Retinal pigment epithelial cell (primary cell): ENCODE measurements at regions not wholly inside any gene's neighbourhood (a gene's known extent, or its start where the extent isn't known, plus 50 kb on each side); places are given as distances from the start of the nearest gene placed in this dataset.

ENCODE experiments used
- DNase-seq: peaks from one replicate; pipeline ENCODE4 v3.0.0-alpha.2; 2010; ENCODE audit warnings: low read depth
- H3K4me3 ChIP-seq: 2 replicates; pipeline ENCODE4 v1.5.1; 2011; ENCODE audit warnings: mild to moderate bottlenecking, low read length, control low read depth, moderate library complexity
- TF ChIP-seq, protein P1 (sequence below): conservative IDR thresholded peaks from 2 replicates; pipeline ENCODE4 v1.5.1; 2011; ENCODE audit warnings: low read depth, low read length, control low read depth, inconsistent platforms

DNA sequence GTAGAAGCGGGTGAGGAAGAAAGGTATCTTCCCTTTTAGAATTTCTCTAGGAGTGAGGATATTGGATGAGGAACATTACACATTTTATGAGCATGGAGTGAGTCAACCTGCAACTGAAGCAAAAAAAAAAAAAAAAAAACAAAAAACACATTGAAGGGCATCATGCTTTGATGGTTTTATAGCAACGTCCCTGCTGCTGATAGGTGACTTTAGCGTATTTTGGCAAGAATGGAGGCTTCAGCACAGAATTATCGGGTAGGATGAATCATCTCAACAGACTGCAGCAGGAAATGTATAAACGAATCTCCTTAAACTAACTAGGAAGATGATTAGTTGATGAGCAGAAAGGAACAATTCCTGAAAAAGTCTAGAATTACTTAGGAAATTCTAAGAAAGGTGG is 1359.6 kb upstream of the ATXN8OS start:
- TF ChIP-seq, protein P1, sequence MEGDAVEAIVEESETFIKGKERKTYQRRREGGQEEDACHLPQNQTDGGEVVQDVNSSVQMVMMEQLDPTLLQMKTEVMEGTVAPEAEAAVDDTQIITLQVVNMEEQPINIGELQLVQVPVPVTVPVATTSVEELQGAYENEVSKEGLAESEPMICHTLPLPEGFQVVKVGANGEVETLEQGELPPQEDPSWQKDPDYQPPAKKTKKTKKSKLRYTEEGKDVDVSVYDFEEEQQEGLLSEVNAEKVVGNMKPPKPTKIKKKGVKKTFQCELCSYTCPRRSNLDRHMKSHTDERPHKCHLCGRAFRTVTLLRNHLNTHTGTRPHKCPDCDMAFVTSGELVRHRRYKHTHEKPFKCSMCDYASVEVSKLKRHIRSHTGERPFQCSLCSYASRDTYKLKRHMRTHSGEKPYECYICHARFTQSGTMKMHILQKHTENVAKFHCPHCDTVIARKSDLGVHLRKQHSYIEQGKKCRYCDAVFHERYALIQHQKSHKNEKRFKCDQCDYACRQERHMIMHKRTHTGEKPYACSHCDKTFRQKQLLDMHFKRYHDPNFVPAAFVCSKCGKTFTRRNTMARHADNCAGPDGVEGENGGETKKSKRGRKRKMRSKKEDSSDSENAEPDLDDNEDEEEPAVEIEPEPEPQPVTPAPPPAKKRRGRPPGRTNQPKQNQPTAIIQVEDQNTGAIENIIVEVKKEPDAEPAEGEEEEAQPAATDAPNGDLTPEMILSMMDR: no peak
- DNase-seq: no peak
- H3K4me3 ChIP-seq: no peak overlapping the region

DNA sequence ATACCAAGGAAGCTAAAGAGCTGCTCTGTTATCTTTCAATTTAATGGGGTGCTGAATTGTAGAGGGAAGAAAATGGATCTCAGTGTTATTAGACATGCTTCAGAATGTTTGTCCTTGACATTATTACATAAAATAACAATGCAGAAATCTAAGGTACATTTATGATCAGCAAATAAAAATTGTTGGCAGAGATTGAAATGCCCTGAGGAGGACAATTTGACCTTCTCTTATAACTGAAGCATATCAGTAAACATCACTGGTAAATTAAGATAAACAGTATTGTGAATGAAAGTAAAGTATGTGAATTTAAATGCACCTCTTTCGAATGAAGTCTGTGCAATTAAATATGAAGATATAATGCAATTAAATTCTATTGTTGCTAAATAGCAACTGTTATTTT is 1362.1 kb upstream of the ATXN8OS start:
- DNase-seq: no peak
- H3K4me3 ChIP-seq: no peak overlapping the region
- TF ChIP-seq, protein P1: no peak

DNA sequence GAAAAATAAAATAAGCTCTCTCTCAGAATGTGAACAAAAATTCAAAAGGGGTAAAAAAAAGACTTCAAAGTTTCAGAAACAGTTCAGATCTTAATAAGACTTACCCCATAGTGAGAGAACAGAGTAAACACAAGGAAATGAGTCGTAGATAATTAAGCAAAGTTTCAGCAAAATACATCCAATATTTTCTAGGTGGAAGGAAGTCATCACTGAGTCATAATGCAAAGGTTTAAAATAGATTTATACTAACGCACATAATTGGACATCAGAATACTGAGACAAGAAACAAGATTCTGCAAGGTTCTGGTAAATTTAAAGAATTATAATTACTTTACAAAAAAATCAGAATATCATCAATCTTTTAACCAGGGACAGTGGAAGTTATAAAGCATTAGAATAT is 1370.7 kb upstream of the ATXN8OS start:
- H3K4me3 ChIP-seq: no peak overlapping the region
- TF ChIP-seq, protein P1: no peak
- no peak for DNase-seq

DNA sequence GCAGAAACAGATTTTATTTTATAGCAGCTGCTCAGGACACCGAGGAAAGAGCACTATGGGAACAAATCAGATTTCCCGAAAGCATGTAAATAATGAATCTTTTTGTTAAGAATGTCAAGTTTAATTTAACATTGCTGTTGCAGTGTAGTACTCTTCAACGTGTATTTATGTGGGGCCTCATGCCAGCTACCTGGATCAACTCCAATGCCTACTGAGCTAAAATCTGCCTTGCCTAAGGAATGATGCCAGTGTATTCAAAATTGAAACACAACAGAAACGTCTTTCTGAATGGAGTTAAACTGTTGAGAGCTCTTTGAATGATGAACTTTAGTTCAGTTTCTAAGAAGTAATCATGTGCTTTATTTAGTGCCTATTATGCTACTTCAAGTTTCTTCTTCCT is 1379.8 kb upstream of the ATXN8OS start:
- TF ChIP-seq, protein P1: no peak
- H3K4me3 ChIP-seq: no peak overlapping the region
- DNase-seq: no peak

DNA sequence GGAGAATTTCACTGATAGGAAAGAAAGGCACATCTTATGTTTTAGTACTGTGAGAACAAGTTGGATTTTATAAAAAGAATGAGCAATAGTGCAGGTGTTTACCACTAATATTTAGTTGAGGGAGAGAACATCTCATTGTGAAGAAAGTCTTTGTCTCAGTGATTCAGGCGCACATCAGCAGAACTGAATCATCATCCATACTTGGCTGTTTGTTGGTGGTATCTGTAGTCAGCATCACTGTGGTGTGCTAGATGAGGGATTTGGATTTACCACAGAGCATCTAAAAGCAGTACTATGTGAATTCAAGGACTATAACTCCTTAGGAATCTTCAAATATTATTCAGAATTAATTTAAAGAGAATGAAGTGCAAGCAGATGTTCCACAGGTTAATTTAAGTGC is 1380.5 kb upstream of the ATXN8OS start:
- DNase-seq: no peak
- H3K4me3 ChIP-seq: no peak overlapping the region
- TF ChIP-seq, protein P1: no peak

DNA sequence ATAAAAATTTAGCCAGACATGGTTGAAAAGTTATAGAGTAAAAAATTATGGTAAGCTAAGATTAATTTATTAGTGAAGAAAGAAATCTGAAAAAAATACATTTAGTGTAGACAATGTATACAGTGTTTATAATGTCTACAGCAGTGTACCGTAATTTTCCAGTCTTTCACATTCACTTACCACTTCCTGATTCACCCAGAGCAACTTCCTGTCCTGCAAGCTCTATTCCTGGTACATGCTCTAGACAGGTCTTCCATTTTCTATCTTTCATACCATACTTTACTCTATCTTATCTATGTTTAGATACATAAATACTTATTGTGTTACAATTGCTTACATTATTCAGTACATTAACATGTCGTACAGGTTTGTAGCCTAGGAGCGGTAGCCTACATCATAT is 1387.8 kb upstream of the ATXN8OS start:
- no peak for DNase-seq
- TF ChIP-seq, protein P1: no peak

DNA sequence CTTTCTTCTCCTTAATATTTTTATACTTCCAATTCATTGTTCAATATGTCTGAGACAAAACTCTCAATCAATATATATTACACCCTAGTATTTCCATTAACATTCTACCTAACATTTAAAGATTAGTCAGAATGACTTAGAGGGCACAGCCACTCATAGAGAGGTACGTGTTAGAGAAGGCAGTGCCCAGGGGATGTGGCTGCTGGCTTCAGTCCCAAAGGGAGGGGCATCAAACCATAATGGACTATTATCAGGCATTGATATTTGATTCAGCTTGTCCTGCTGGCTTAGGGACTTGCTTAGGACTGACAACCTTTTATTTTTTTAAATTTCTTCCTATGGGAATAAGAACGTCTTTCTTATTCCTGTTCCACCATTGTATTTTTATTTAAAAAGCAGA is 1392.0 kb upstream of the ATXN8OS start:
- DNase-seq: no peak
- no peak overlapping the region for H3K4me3 ChIP-seq
- TF ChIP-seq, protein P1: no peak

More for the DNA sequence above, 1387.8 kb upstream of the ATXN8OS start:
- no peak overlapping the region for H3K4me3 ChIP-seq
